H1 (cell line): ENCODE measurements at regions not wholly inside any gene's neighbourhood (a gene's known extent, or its start where the extent isn't known, plus 50 kb on each side); places are given as distances from the start of the nearest gene placed in this dataset.

Source experiments
- CTBP2 ChIP-seq: IDR thresholded peaks from 2 replicates; pipeline ENCODE4 v1.7.0; 2011; ENCODE audit warnings: borderline replicate concordance, mild to moderate bottlenecking, moderate library complexity, mixed read lengths, low read length; ENCODE audit not compliant: insufficient read depth, insufficient read length
- CTCF ChIP-seq, 3 experiments: IDR thresholded peaks; 1 replicate in 2 of 3; 2 replicates in 1 of 3; pipeline versions ENCODE4 v1.5.1 to v1.6.1; 2011; ENCODE audit warnings: low read length in 3 of 3, mild to moderate bottlenecking in 3 of 3, inconsistent platforms in 2 of 3, low read depth in 1 of 3, moderate library complexity in 1 of 3; ENCODE audit not compliant: insufficient read depth in 1 of 3; ENCODE audit errors: control extremely low read depth in 1 of 3
- HDAC2 ChIP-seq, 2 experiments: fragments of 300-600 bp in 1 of 2; sonication (generic) in 1 of 2; IDR thresholded peaks; 2 replicates each; pipeline ENCODE4 v1.6.1; 2011 to 2012; ENCODE audit warnings: low read depth in 2 of 2, low read length in 2 of 2, mild to moderate bottlenecking in 2 of 2, moderate library complexity in 2 of 2, borderline replicate concordance in 1 of 2, inconsistent platforms in 1 of 2
- JUN ChIP-seq: IDR thresholded peaks from 2 replicates; pipeline ENCODE4 v1.6.1; 2011; ENCODE audit warnings: low read depth, mild to moderate bottlenecking, improper control_type of control experiment, low read length
- POLR2A ChIP-seq, 2 experiments: IDR thresholded peaks; 1 replicate in 1 of 2; 2 replicates in 1 of 2; pipeline ENCODE4 v1.6.1; 2011; ENCODE audit warnings: low read depth in 2 of 2, low read length in 2 of 2, mild to moderate bottlenecking in 2 of 2; ENCODE audit errors: control extremely low read depth in 1 of 2
- POLR2AphosphoS5 ChIP-seq: IDR thresholded peaks from 2 replicates; pipeline ENCODE4 v1.6.1; 2011; ENCODE audit warnings: low read depth, low read length
- SAP30 ChIP-seq: fragments of 300-600 bp; sonication (generic); IDR thresholded peaks from 2 replicates; pipeline ENCODE4 v1.7.1; 2012; ENCODE audit warnings: low read length, moderate library complexity, mild to moderate bottlenecking, inconsistent platforms; ENCODE audit not compliant: insufficient read depth, insufficient replicate concordance
- SP2 ChIP-seq: IDR thresholded peaks from 2 replicates; pipeline ENCODE4 v1.6.1; 2012; ENCODE audit warnings: mild to moderate bottlenecking, low read length, inconsistent platforms
- TBP ChIP-seq: IDR thresholded peaks from 2 replicates; pipeline ENCODE4 v1.6.1; 2011; ENCODE audit warnings: low read depth, low read length, improper control_type of control experiment

- no peak; a peak in 1 of 4 replicates for TF ChIP-seq CTCF (IDR thresholded peaks at IDR 0.05; ENCODE audit: control extremely low read depth in 1 of 3, insufficient read depth in 1 of 3, low read depth in 1 of 3, low read length in 3 of 3)
- no peak for TF ChIP-seq JUN
- TF ChIP-seq TBP = peak; percentile 51; the same call in 1 of the 2 replicates
- peak in 1 of 2 experiments; percentile 91; a peak in 1 of 4 replicates for TF ChIP-seq HDAC2 (IDR thresholded peaks at IDR 0.05; ENCODE audit: borderline replicate concordance in 1 of 2, low read depth in 2 of 2, low read length in 2 of 2)
- no peak for TF ChIP-seq SAP30
- no peak for TF ChIP-seq CTBP2
- TF ChIP-seq POLR2A (IDR thresholded peaks at IDR 0.05; ENCODE audit: control extremely low read depth in 1 of 2, low read depth in 2 of 2, low read length in 2 of 2) = peak; percentile 92 to 94
- TF ChIP-seq SP2 = no peak
- TF ChIP-seq POLR2AphosphoS5 = peak; percentile 94
Measured at GRCh38 chr9:6703898-6704639, 53.7 kb upstream of the KDM4C start.
